PC-9 (cell line): ENCODE measurements at regions not wholly inside any gene's neighbourhood (a gene's known extent, or its start where the extent isn't known, plus 50 kb on each side); places are given as distances from the start of the nearest gene placed in this dataset.

Experiments
- CTCF ChIP-seq: fragments of 200-600 bp; sonication (generic); conservative IDR thresholded peaks from 2 replicates; pipeline ENCODE4 v1.6.1; 2017; ENCODE audit warnings: mixed run types, antibody characterized with exemption, mild to moderate bottlenecking, moderate library complexity
- EZH2 ChIP-seq: fragments of 200-600 bp; sonication (generic); IDR thresholded peaks from 2 replicates; pipeline ENCODE4 v1.8.0; 2017; ENCODE audit warnings: antibody characterized with exemption, low read depth

GRCh38 chr18:43389163-43389562 lies 111.9 kb upstream of the SYT4 start:
- TF ChIP-seq CTCF (no peak), EZH2 (no peak)
